ENCODE measurements at regions not wholly inside any gene's neighbourhood (a gene's known extent, or its start where the extent isn't known, plus 50 kb on each side); places are given as distances from the start of the nearest gene placed in this dataset.

- TF ChIP-seq POLR2A (IDR thresholded peaks at IDR 0.05; ENCODE audit: borderline replicate concordance, extremely low read depth, insufficient read depth, insufficient read length) (no peak), ATF3 (IDR thresholded peaks at IDR 0.05) (no peak), POLR2AphosphoS5 (IDR thresholded peaks at IDR 0.05; ENCODE audit: low read depth, low read length) (no peak), MAX (IDR thresholded peaks at IDR 0.05) (no peak), SP1 (IDR thresholded peaks at IDR 0.05; ENCODE audit: low read depth) (no peak), ZNF274 (IDR thresholded peaks at IDR 0.05; ENCODE audit: low read depth, low read length) (no peak), RAD21 (IDR thresholded peaks at IDR 0.05; ENCODE audit: low read depth) (no peak), EZH2 (IDR thresholded peaks at IDR 0.05) (no peak), EZH2phosphoT487 (IDR thresholded peaks at IDR 0.05; ENCODE audit: borderline replicate concordance) (no peak)
- TF ChIP-seq, protein P1, sequence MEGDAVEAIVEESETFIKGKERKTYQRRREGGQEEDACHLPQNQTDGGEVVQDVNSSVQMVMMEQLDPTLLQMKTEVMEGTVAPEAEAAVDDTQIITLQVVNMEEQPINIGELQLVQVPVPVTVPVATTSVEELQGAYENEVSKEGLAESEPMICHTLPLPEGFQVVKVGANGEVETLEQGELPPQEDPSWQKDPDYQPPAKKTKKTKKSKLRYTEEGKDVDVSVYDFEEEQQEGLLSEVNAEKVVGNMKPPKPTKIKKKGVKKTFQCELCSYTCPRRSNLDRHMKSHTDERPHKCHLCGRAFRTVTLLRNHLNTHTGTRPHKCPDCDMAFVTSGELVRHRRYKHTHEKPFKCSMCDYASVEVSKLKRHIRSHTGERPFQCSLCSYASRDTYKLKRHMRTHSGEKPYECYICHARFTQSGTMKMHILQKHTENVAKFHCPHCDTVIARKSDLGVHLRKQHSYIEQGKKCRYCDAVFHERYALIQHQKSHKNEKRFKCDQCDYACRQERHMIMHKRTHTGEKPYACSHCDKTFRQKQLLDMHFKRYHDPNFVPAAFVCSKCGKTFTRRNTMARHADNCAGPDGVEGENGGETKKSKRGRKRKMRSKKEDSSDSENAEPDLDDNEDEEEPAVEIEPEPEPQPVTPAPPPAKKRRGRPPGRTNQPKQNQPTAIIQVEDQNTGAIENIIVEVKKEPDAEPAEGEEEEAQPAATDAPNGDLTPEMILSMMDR (IDR thresholded peaks at IDR 0.05 in 2 of 3, conservative IDR thresholded peaks at IDR 0.05 in 1 of 3; ENCODE audit: borderline replicate concordance in 1 of 3, insufficient read depth in 1 of 3, low read depth in 2 of 3, low read length in 2 of 3) = no peak
Observed at GRCh38 chr2:88866756-88867155, 175.3 kb downstream of the RPIA start.

Data from HCT116 (cell line).